ENCODE measurements at regions not wholly inside any gene's neighbourhood (a gene's known extent, or its start where the extent isn't known, plus 50 kb on each side); places are given as distances from the start of the nearest gene placed in this dataset.
"Not testable (repeated sequence)": the region's sequence is repeated elsewhere in the genome, so short reads cannot be mapped to it uniquely, and the experiment has no call there.

GRCh38 chr4:134727696-134728095 is 526.1 kb upstream of the PABPC4L start:
- Histone ChIP-seq H3K4me3 (ENCODE audit: low read length) (no peak overlapping the region), H3K9me3 (ENCODE audit: low read length) (no peaks in the 10 kb centered on the region), H3K27me3 (ENCODE audit: insufficient read depth, low read length) (no peaks in the 10 kb centered on the region), H2AFZ (ENCODE audit: low read depth, low read length) (no peak overlapping the region), H3K36me3 (ENCODE audit: insufficient read depth, low read length) (no peaks in the 10 kb centered on the region), H3K4me1 (ENCODE audit: insufficient read depth, low read length) (no peaks in the 10 kb centered on the region)

- no peaks in the 10 kb centered on the region for H3K4me1 ChIP-seq (ENCODE audit: insufficient read depth, low read length)
- H3K9me3 ChIP-seq (ENCODE audit: low read length) = no peaks in the 10 kb centered on the region
- no peaks in the 10 kb centered on the region for H3K27me3 ChIP-seq (ENCODE audit: insufficient read depth, low read length)
- no peaks in the 10 kb centered on the region for H3K36me3 ChIP-seq (ENCODE audit: insufficient read depth, low read length)
- no peak overlapping the region for H3K4me3 ChIP-seq (ENCODE audit: low read length)
- no peak overlapping the region for H2AFZ ChIP-seq (ENCODE audit: low read depth, low read length)
Observed at GRCh38 chr4:134722306-134722705, 520.7 kb upstream of the PABPC4L start.

- H3K27me3 ChIP-seq (ENCODE audit: insufficient read depth, low read length) = no peaks in the 10 kb centered on the region
- no peaks in the 10 kb centered on the region for H3K4me1 ChIP-seq (ENCODE audit: insufficient read depth, low read length)
- no peak overlapping the region for H2AFZ ChIP-seq (ENCODE audit: low read depth, low read length)
- no peaks in the 10 kb centered on the region for H3K9me3 ChIP-seq (ENCODE audit: low read length)
- H3K4me3 ChIP-seq (ENCODE audit: low read length) = no peak overlapping the region
- H3K36me3 ChIP-seq (ENCODE audit: insufficient read depth, low read length) = no peaks in the 10 kb centered on the region
Observed at GRCh38 chr4:134720030-134720429, 518.4 kb upstream of the PABPC4L start.

GRCh38 chr4:134708616-134709015 is 507.0 kb upstream of the PABPC4L start:
- Histone ChIP-seq H2AFZ (ENCODE audit: low read depth, low read length) (no peak overlapping the region), H3K27me3 (ENCODE audit: insufficient read depth, low read length) (no peaks in the 10 kb centered on the region), H3K9me3 (ENCODE audit: low read length) (no peaks in the 10 kb centered on the region), H3K4me1 (ENCODE audit: insufficient read depth, low read length) (no peaks in the 10 kb centered on the region), H3K4me3 (ENCODE audit: low read length) (no peak overlapping the region), H3K36me3 (ENCODE audit: insufficient read depth, low read length) (no peaks in the 10 kb centered on the region)

GRCh38 chr4:134708026-134708425 is 506.4 kb upstream of the PABPC4L start:
- no peak overlapping the region for H2AFZ ChIP-seq (ENCODE audit: low read depth, low read length)
- no peaks in the 10 kb centered on the region for H3K9me3 ChIP-seq (ENCODE audit: low read length)
- H3K4me1 ChIP-seq (ENCODE audit: insufficient read depth, low read length) = no peaks in the 10 kb centered on the region

GRCh38 chr4:134702374-134702773 is 500.8 kb upstream of the PABPC4L start:
- Histone ChIP-seq H3K27me3 (ENCODE audit: insufficient read depth, low read length) (no peaks in the 10 kb centered on the region), H3K4me1 (ENCODE audit: insufficient read depth, low read length) (no peaks in the 10 kb centered on the region), H2AFZ (ENCODE audit: low read depth, low read length) (no peak overlapping the region), H3K36me3 (ENCODE audit: insufficient read depth, low read length) (no peaks in the 10 kb centered on the region), H3K4me3 (ENCODE audit: low read length) (no peak overlapping the region), H3K9me3 (ENCODE audit: low read length) (no peaks in the 10 kb centered on the region)

More at GRCh38 chr4:134708026-134708425, 506.4 kb upstream of the PABPC4L start:
- no peak overlapping the region for H3K4me3 ChIP-seq (ENCODE audit: low read length)
- no peaks in the 10 kb centered on the region for H3K27me3 ChIP-seq (ENCODE audit: insufficient read depth, low read length)
- H3K36me3 ChIP-seq (ENCODE audit: insufficient read depth, low read length) = no peaks in the 10 kb centered on the region

- H2AFZ ChIP-seq (ENCODE audit: low read depth, low read length) = no peak overlapping the region
- no peaks in the 10 kb centered on the region for H3K36me3 ChIP-seq (ENCODE audit: insufficient read depth, low read length)
- no peak overlapping the region for H3K4me3 ChIP-seq (ENCODE audit: low read length)
- no peaks in the 10 kb centered on the region for H3K9me3 ChIP-seq (ENCODE audit: low read length)
- no peaks in the 10 kb centered on the region for H3K27me3 ChIP-seq (ENCODE audit: insufficient read depth, low read length)
- no peaks in the 10 kb centered on the region for H3K4me1 ChIP-seq (ENCODE audit: insufficient read depth, low read length)
Observed at GRCh38 chr4:134700251-134700650, 498.7 kb upstream of the PABPC4L start.

- not testable (repeated sequence) for H3K4me1 ChIP-seq (ENCODE audit: insufficient read depth, low read length); H3K9me3 ChIP-seq (ENCODE audit: low read length); H3K27me3 ChIP-seq (ENCODE audit: insufficient read depth, low read length); H3K4me3 ChIP-seq (ENCODE audit: low read length); H2AFZ ChIP-seq (ENCODE audit: low read depth, low read length); H3K36me3 ChIP-seq (ENCODE audit: insufficient read depth, low read length)
Observed at GRCh38 chr4:134698831-134699230, 497.2 kb upstream of the PABPC4L start.

GRCh38 chr4:134695433-134695832 is 493.8 kb upstream of the PABPC4L start:
- Histone ChIP-seq H3K9me3 (ENCODE audit: low read length) (no peaks in the 10 kb centered on the region), H3K36me3 (ENCODE audit: insufficient read depth, low read length) (no peaks in the 10 kb centered on the region), H3K27me3 (ENCODE audit: insufficient read depth, low read length) (no peaks in the 10 kb centered on the region)

GRCh38 chr4:134691915-134692314 is 490.3 kb upstream of the PABPC4L start:
- Histone ChIP-seq H2AFZ (ENCODE audit: low read depth, low read length) (no peak overlapping the region), H3K4me3 (ENCODE audit: low read length) (no peak overlapping the region), H3K9me3 (ENCODE audit: low read length) (no peaks in the 10 kb centered on the region), H3K27me3 (ENCODE audit: insufficient read depth, low read length) (no peaks in the 10 kb centered on the region), H3K4me1 (ENCODE audit: insufficient read depth, low read length) (peaks cover 2% of the 10 kb centered on the region), H3K36me3 (ENCODE audit: insufficient read depth, low read length) (no peaks in the 10 kb centered on the region)

More at GRCh38 chr4:134695433-134695832, 493.8 kb upstream of the PABPC4L start:
- Histone ChIP-seq H3K4me3 (ENCODE audit: low read length) (no peak overlapping the region), H3K4me1 (ENCODE audit: insufficient read depth, low read length) (peaks cover 2% of the 10 kb centered on the region), H2AFZ (ENCODE audit: low read depth, low read length) (no peak overlapping the region)

- Histone ChIP-seq H3K4me3 (ENCODE audit: low read length) (no peak overlapping the region), H3K4me1 (ENCODE audit: insufficient read depth, low read length) (no peaks in the 10 kb centered on the region), H3K9me3 (ENCODE audit: low read length) (no peaks in the 10 kb centered on the region), H3K27me3 (ENCODE audit: insufficient read depth, low read length) (no peaks in the 10 kb centered on the region), H2AFZ (ENCODE audit: low read depth, low read length) (no peak overlapping the region), H3K36me3 (ENCODE audit: insufficient read depth, low read length) (no peaks in the 10 kb centered on the region)
Observed at GRCh38 chr4:134687646-134688628, 486.3 kb upstream of the PABPC4L start.

GRCh38 chr4:134677209-134677814 is 475.7 kb upstream of the PABPC4L start:
- H3K9me3 ChIP-seq (ENCODE audit: low read length) = peaks cover 3% of the 10 kb centered on the region
- H3K4me1 ChIP-seq (ENCODE audit: insufficient read depth, low read length) = no peaks in the 10 kb centered on the region
- no peak overlapping the region for H3K4me3 ChIP-seq (ENCODE audit: low read length)
- H3K27me3 ChIP-seq (ENCODE audit: insufficient read depth, low read length) = no peaks in the 10 kb centered on the region
- no peaks in the 10 kb centered on the region for H3K36me3 ChIP-seq (ENCODE audit: insufficient read depth, low read length)
- H2AFZ ChIP-seq (ENCODE audit: low read depth, low read length) = no peak overlapping the region

- H3K36me3 ChIP-seq (ENCODE audit: insufficient read depth, low read length) = no peaks in the 10 kb centered on the region
- no peak overlapping the region for H3K4me3 ChIP-seq (ENCODE audit: low read length)
- H3K4me1 ChIP-seq (ENCODE audit: insufficient read depth, low read length) = no peaks in the 10 kb centered on the region
- H3K9me3 ChIP-seq (ENCODE audit: low read length) = peaks cover 5% of the 10 kb centered on the region
- H2AFZ ChIP-seq (ENCODE audit: low read depth, low read length) = no peak overlapping the region
- H3K27me3 ChIP-seq (ENCODE audit: insufficient read depth, low read length) = no peaks in the 10 kb centered on the region
Observed at GRCh38 chr4:134668237-134668636, 466.6 kb upstream of the PABPC4L start.
